HG03575 (cell line): ENCODE measurements at regions not wholly inside any gene's neighbourhood (a gene's known extent, or its start where the extent isn't known, plus 50 kb on each side); places are given as distances from the start of the nearest gene placed in this dataset.

Experiments
- ATAC-seq: cut with Tn5 transposase; IDR thresholded peaks from one replicate; pipeline ENCODE4 v1.9.1; 2021; ENCODE audit not compliant: unreplicated experiment, insufficient number of reproducible peaks, low FRiP score; ENCODE audit errors: extremely low read depth

- no peak for ATAC-seq
These were observed 445.2 kb upstream of the FZD8 start for GRCh38 chr10:36087006-36088005.

DNA sequence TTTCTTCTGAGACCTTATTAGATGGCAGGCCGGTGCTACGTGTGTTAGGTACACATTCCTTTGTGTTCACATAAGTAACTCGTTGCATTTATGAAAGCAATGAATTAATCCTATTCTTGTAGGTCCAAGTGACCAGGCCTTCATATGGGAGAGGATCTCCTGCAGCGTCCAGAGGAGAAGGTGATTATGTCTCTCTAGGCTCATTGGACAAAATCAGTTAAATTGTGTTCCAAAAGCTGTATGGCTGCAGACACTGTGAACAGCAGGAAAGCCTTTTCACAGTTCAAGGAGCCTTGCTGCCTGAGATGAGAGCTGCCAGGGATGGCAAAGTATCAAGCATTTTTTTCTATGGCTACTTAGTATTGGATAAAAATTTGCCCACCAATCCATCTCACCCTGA lies 433.1 kb upstream of the FZD8 start:
- no peak for ATAC-seq

GRCh38 chr10:36073796-36074345 lies 431.8 kb upstream of the FZD8 start:
- no peak for ATAC-seq

- ATAC-seq: no peak
These were observed 426.4 kb upstream of the FZD8 start for GRCh38 chr10:36068542-36068941.

DNA sequence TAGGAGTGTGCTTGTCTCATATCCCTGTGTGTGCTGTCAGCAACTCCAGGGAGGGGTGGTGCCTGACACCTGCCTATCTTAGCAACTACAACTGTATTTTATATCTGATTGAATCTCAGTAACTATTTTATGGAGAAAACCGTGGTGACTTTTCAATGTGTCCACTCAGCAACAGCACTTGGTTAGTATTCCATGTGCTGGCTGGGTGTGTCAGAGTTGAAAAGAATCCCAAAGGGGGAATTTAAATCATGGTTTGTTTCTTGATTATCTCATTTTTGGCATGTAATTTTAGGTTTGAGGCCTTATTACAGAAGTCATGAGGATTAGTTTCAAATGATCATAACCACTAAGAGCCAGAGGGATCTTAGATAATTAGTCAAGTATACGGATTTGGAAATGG lies 425.7 kb upstream of the FZD8 start:
- no peak for ATAC-seq

- ATAC-seq: no peak
These were observed 424.8 kb upstream of the FZD8 start for GRCh38 chr10:36066850-36067249.

DNA sequence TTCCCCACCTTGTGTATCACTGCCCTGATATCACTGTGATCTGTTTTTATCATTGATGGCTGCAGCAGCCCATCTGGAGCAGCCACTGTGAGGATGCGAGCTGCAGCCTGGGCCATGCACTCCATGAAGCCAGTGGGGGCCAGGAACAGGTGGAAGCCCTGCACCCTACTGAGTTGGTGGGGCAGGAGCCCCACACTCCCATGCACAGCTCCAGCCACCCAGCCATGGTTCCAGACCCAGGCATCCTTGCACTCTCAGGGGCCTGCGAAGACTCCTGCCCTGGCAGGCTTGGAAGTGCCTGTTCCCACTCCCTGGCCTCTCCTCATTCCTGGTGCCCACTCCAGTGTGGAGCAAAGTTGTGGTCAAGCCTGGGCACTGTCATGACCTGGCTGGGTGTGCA lies 424.0 kb upstream of the FZD8 start:
- no peak for ATAC-seq

GRCh38 chr10:36063396-36063795 lies 421.3 kb upstream of the FZD8 start:
- ATAC-seq: no peak

DNA sequence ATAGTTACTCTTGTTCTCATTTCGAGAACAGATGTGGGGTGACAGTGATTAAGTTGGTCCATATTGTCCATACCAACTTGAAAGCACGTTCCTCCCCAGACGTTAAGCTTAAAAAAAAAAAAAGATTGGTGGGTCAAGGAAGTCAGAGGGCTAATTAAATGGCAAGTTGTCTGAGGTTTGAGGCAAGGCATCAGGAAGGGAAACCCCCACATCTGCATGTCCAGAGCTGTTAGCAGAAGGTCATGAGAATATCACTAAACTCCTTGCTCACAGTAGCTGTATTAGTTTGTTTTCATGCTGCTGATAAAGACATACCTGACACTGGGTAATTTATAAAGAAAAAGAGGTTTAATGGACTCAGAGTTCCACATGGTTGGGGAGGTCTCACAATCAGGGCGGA lies 415.6 kb upstream of the FZD8 start:
- no peak for ATAC-seq

DNA sequence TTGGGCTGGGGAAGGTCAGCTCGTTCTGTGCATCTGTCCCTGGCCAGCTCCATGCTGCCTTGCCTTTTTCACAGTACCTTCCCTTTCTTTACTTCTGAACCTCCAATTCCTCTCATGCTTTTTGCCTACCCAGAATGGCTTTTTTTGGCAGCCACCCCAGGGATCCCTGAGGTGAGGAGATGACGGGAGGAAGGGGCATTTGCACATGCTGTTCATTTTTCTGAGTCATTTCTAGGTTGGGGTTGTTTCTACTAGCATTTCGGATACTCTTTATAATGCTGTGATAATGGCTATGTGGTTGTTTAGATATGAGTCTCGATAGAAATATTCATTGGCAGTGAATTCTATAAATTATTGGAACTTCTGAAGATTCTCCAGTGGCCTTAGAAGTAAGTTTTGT lies 415.1 kb upstream of the FZD8 start:
- no peak for ATAC-seq

- no peak for ATAC-seq
These were observed 411.7 kb upstream of the FZD8 start for GRCh38 chr10:36053775-36054174.

DNA sequence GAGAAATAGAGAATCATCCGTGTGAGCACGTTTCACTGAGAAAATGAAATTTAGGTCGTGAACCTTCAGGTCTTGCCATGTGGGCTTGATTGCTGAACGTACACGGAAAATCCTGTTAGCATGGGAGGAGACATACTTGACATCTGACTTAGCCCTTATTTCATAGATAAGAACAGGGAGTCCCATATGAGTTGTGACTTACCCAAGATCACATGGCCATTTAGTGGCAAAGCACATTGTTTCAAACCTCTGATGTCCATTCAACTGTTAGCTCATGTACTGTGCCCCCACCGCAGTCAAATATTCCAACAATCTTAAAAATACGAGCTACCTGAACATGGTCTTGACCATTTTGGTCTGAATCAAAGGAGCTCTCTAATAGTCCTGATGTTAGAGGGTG lies 411.2 kb upstream of the FZD8 start:
- no peak for ATAC-seq

DNA sequence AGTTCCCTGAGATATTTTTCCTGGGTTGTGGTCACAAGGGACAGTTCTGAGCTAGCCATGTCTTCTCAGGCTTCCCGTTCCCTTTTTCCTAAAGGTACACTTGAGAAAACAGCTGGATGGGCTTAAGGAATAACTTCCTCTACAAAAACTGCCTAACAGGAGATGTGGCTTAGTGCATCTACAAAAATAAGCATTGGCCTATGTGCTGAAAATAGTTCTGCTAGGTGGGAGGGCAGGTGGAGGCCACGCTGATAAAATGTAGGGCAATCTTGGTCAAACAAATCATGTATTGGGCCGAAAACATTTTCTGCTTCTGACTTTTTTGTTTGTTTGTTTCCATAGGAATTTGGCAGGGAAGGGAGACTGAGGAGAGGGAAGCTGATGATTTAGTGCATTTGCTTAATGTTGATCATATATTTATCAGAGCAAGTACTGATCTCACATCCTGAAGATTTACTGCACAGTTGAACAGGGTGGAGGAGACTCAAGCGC lies 409.4 kb upstream of the FZD8 start:
- ATAC-seq: no peak

GRCh38 chr10:36050763-36051499 lies 408.8 kb upstream of the FZD8 start:
- no peak for ATAC-seq

GRCh38 chr10:36048780-36049179 lies 406.7 kb upstream of the FZD8 start:
- no peak for ATAC-seq

- no peak for ATAC-seq
These were observed 406.1 kb upstream of the FZD8 start for GRCh38 chr10:36048236-36048635.

GRCh38 chr10:36042135-36042534 lies 400.0 kb upstream of the FZD8 start:
- no peak for ATAC-seq

DNA sequence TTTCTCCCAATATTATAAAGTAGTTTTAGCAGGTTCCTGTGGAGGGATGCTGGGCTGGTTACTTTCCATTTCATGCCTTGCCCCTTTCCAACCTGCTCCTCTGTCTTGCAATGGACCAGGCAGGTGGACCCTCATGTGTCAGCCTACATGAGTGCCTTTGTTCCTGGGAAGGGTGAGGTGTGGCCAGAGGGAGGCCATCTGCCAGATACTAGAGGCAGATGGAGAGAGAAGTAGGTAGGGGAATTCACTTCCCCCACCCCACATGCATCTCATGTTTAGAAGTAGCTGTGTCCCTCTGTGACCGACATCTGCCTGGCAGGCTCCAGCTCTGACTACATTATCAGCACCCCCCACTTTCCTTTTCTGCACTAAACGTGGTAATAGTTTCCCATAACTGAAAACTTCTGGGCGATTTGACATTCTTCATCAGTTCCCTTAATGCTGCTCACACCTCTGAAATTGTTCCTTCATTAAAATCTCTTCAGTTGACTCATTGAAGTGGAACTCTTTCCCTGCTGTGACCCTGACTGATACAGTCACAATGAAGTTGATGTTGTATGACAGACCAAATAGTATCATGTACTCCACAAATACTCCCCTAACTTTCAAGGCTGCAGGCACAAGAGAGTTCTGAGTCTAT lies 396.3 kb upstream of the FZD8 start:
- ATAC-seq: no peak

DNA sequence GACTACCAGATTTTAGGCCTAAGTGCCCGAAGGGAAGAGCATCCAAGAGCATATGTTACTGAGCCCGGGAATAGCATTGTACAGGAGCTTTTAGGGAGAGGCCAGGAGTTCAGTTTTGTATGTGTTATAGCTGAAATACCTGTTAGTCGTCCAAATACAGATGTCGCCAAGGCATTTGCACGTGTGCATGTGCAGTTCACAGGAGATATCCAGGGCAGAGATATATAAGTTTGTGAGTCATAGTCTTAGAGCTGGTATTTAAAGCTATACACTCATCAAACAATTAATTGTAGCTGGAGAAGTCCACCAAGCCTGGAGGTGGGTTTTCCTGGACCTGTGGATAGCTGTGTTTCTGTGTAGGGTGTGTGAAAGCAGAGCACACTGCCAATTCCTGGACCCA lies 394.0 kb upstream of the FZD8 start:
- ATAC-seq: no peak
